ENCODE measurements at regions not wholly inside any gene's neighbourhood (a gene's known extent, or its start where the extent isn't known, plus 50 kb on each side); places are given as distances from the start of the nearest gene placed in this dataset.

- TF ChIP-seq NFE2L2 (IDR thresholded peaks at IDR 0.05; ENCODE audit: low read depth, low read length) = no peak
- no peak for TF ChIP-seq MAZ (IDR thresholded peaks at IDR 0.05; ENCODE audit: borderline replicate concordance, low read depth, low read length)
- no peak for TF ChIP-seq CTCF (conservative IDR thresholded peaks at IDR 0.05; ENCODE audit: low read depth, low read length)
- no peak for TF ChIP-seq RFX5 (IDR thresholded peaks at IDR 0.05; ENCODE audit: low read depth, low read length)
- no peak for TF ChIP-seq SMC3 (IDR thresholded peaks at IDR 0.05; ENCODE audit: low read depth, low read length)
- TF ChIP-seq RAD21 (IDR thresholded peaks at IDR 0.05; ENCODE audit: low read length) = no peak
- TF ChIP-seq BHLHE40 (IDR thresholded peaks at IDR 0.05; ENCODE audit: low read depth, low read length) = no peak
- TF ChIP-seq CEBPB (IDR thresholded peaks at IDR 0.05; ENCODE audit: low read depth, low read length) = no peak
- TF ChIP-seq MAFK (IDR thresholded peaks at IDR 0.05; ENCODE audit: low read depth, low read length) = no peak
- TF ChIP-seq POLR2A (IDR thresholded peaks at IDR 0.05; ENCODE audit: low read depth, low read length) = no peak
- TF ChIP-seq RCOR1 (IDR thresholded peaks at IDR 0.05; ENCODE audit: insufficient replicate concordance, low read length) = no peak
Observed at GRCh38 chr3:72022027-72022426, 237.1 kb upstream of the PROK2 start.

All from IMR-90 (cell line).